SU-DHL-6 (cell line): ENCODE measurements at regions not wholly inside any gene's neighbourhood (a gene's known extent, or its start where the extent isn't known, plus 50 kb on each side); places are given as distances from the start of the nearest gene placed in this dataset.

Experiments used
- H2AFZ ChIP-seq: fragments of 200-600 bp; sonication (generic); 2 replicates; pipeline ENCODE4 v1.6.1; 2014; ENCODE audit warnings: low read depth, mild to moderate bottlenecking, moderate library complexity, mixed read lengths, antibody characterized with exemption, low read length; ENCODE audit not compliant: severe bottlenecking
- H3F3A ChIP-seq: fragments of 200-600 bp; shearing (Covaris generic); 2 replicates; pipeline ENCODE4 v1.6.0; 2016; ENCODE audit warnings: antibody characterized with exemption, mild to moderate bottlenecking; ENCODE audit not compliant: insufficient read depth
- H3K27ac ChIP-seq: fragments of 200-600 bp; sonication (generic); 2 replicates; pipeline ENCODE4 v1.5.1; 2016; ENCODE audit warnings: low read depth, mild to moderate bottlenecking, low read length, moderate library complexity, mixed read lengths
- H3K27me3 ChIP-seq: fragments of 200-600 bp; sonication (generic), shearing (Covaris generic); 2 replicates; pipeline ENCODE4 v1.6.0; 2014; ENCODE audit warnings: mild to moderate bottlenecking, low read length
- H3K36me3 ChIP-seq: fragments of 200-600 bp; sonication (generic); 2 replicates; pipeline ENCODE4 v1.6.1; 2014; ENCODE audit warnings: mild to moderate bottlenecking, low read length, mixed read lengths
- H3K4me2 ChIP-seq: fragments of 300-600, 200-600 bp; shearing (Covaris generic), sonication (generic); 2 replicates; pipeline ENCODE4 v1.6.0; 2014; ENCODE audit warnings: low read length, low read depth, mild to moderate bottlenecking; ENCODE audit not compliant: poor library complexity, severe bottlenecking
- H3K4me3 ChIP-seq: fragments of 200-600 bp; sonication (generic); 2 replicates; pipeline ENCODE4 v1.5.1; 2014; ENCODE audit warnings: antibody characterized with exemption, low read length, mild to moderate bottlenecking, mixed read lengths; ENCODE audit not compliant: insufficient read depth, poor library complexity, severe bottlenecking
- H3K79me2 ChIP-seq: fragments of 200-600 bp; sonication (generic); 2 replicates; pipeline ENCODE4 v1.6.1; 2014; ENCODE audit warnings: mild to moderate bottlenecking, low read length, moderate library complexity; ENCODE audit not compliant: insufficient read depth
- H3K9ac ChIP-seq: fragments of 200-600 bp; sonication (generic); 2 replicates; pipeline ENCODE4 v1.7.0; 2014; ENCODE audit warnings: mild to moderate bottlenecking, low read length
- H3K9me2 ChIP-seq: fragments of 200-600 bp; sonication (generic); replicated peaks from 2 replicates; pipeline ENCODE4 v1.6.1; 2014; ENCODE audit warnings: low read length; ENCODE audit not compliant: insufficient read depth
- H3K9me3 ChIP-seq: fragments of 200-600 bp; sonication (generic); 2 replicates; pipeline ENCODE4 v1.6.1; 2014; ENCODE audit warnings: low read length, mixed read lengths; ENCODE audit not compliant: insufficient read depth
- H4K20me1 ChIP-seq: fragments of 200-600 bp; sonication (generic); 2 replicates; pipeline ENCODE4 v1.6.1; 2014; ENCODE audit warnings: low read depth, mild to moderate bottlenecking, antibody characterized with exemption, low read length, moderate library complexity, mixed read lengths
- CTCF ChIP-seq: fragments of 200-600 bp; sonication (generic); IDR thresholded peaks from one replicate; pipeline ENCODE4 v1.5.1; 2017; ENCODE audit warnings: antibody characterized with exemption, mild to moderate bottlenecking, low read length, moderate library complexity; ENCODE audit not compliant: insufficient read depth, poor library complexity, severe bottlenecking
- EZH2phosphoT487 ChIP-seq: fragments of 200-600 bp; sonication (generic), shearing (Covaris generic); conservative IDR thresholded peaks from 2 replicates; pipeline ENCODE4 v1.6.1; 2018; ENCODE audit warnings: mild to moderate bottlenecking, antibody characterized with exemption, low read length, moderate library complexity, mixed read lengths

GRCh38 chr19:31575846-31576335, 226.7 kb upstream of the TSHZ3 start:
- H3K9me2 ChIP-seq, result no peaks in the 10 kb centered on the region
- H3K79me2 ChIP-seq, result no peaks in the 10 kb centered on the region
- no peaks in the 10 kb centered on the region for H3F3A ChIP-seq
- H3K36me3 ChIP-seq, result no peaks in the 10 kb centered on the region
- no peak overlapping the region for H3K27ac ChIP-seq
- no peak overlapping the region for H3K4me2 ChIP-seq
- H3K4me3 ChIP-seq, result no peak overlapping the region
- no peaks in the 10 kb centered on the region for H3K27me3 ChIP-seq
- H2AFZ ChIP-seq, result no peak overlapping the region
- H3K9ac ChIP-seq, result no peak overlapping the region
- no peaks in the 10 kb centered on the region for H4K20me1 ChIP-seq
- no peak for TF ChIP-seq CTCF
- TF ChIP-seq EZH2phosphoT487, result no peak
- H3K9me3 ChIP-seq, result no peaks in the 10 kb centered on the region

GRCh38 chr19:31578326-31578725, 229.1 kb upstream of the TSHZ3 start:
- no peaks in the 10 kb centered on the region for H3F3A ChIP-seq
- no peak overlapping the region for H3K27ac ChIP-seq
- no peak overlapping the region for H3K9ac ChIP-seq
- H3K79me2 ChIP-seq, result no peaks in the 10 kb centered on the region
- no peak overlapping the region for H3K4me2 ChIP-seq
- H3K4me3 ChIP-seq, result no peak overlapping the region
- H3K9me2 ChIP-seq, result no peaks in the 10 kb centered on the region
- H3K9me3 ChIP-seq, result no peaks in the 10 kb centered on the region
- TF ChIP-seq CTCF (no peak), EZH2phosphoT487 (no peak)
- H2AFZ ChIP-seq, result no peak overlapping the region
- no peaks in the 10 kb centered on the region for H4K20me1 ChIP-seq
- H3K36me3 ChIP-seq, result no peaks in the 10 kb centered on the region
- H3K27me3 ChIP-seq, result no peaks in the 10 kb centered on the region

GRCh38 chr19:31583148-31583547, 233.9 kb upstream of the TSHZ3 start:
- no peaks in the 10 kb centered on the region for H3K79me2 ChIP-seq
- H3K9ac ChIP-seq, result no peak overlapping the region
- H3K4me2 ChIP-seq, result no peak overlapping the region
- no peaks in the 10 kb centered on the region for H3K9me2 ChIP-seq
- no peaks in the 10 kb centered on the region for H3K9me3 ChIP-seq
- no peak overlapping the region for H3K4me3 ChIP-seq
- H3K27ac ChIP-seq, result no peak overlapping the region
- TF ChIP-seq CTCF (no peak), EZH2phosphoT487 (no peak)
- H3K36me3 ChIP-seq, result no peaks in the 10 kb centered on the region
- H3K27me3 ChIP-seq, result no peaks in the 10 kb centered on the region
- no peaks in the 10 kb centered on the region for H4K20me1 ChIP-seq
- H3F3A ChIP-seq, result no peaks in the 10 kb centered on the region
- H2AFZ ChIP-seq, result no peak overlapping the region
